ENCODE measurements at regions not wholly inside any gene's neighbourhood (a gene's known extent, or its start where the extent isn't known, plus 50 kb on each side); places are given as distances from the start of the nearest gene placed in this dataset.
"Not testable (repeated sequence)": the region's sequence is repeated elsewhere in the genome, so short reads cannot be mapped to it uniquely, and the experiment has no call there.

GRCh38 chr5:34329611-34330108, 286.6 kb upstream of the C1QTNF3 start:
- peak; percentile 45 for DNase-seq

GRCh38 chr5:34331928-34332454, 289.0 kb upstream of the C1QTNF3 start:
- DNase-seq, result not testable (repeated sequence)

- peak; percentile 0 for DNase-seq
These were observed 296.5 kb upstream of the C1QTNF3 start for GRCh38 chr5:34339408-34340001.

- DNase-seq, result not testable (repeated sequence)
These were observed 301.7 kb upstream of the RAI14 start for GRCh38 chr5:34354440-34354839.

- DNase-seq, result not testable (repeated sequence)
These were observed 284.7 kb upstream of the RAI14 start for GRCh38 chr5:34371417-34371816.

GRCh38 chr5:34371817-34372216, 284.3 kb upstream of the RAI14 start:
- not testable (repeated sequence) for DNase-seq

GRCh38 chr5:34372739-34373138, 283.4 kb upstream of the RAI14 start:
- not testable (repeated sequence) for DNase-seq

GRCh38 chr5:34377651-34378050, 278.5 kb upstream of the RAI14 start:
- peak; percentile 24 for DNase-seq

- not testable (repeated sequence) for DNase-seq
These were observed 277.6 kb upstream of the RAI14 start for GRCh38 chr5:34378498-34378897.

GRCh38 chr5:34388754-34389153, 267.4 kb upstream of the RAI14 start:
- DNase-seq, result not testable (repeated sequence)

GRCh38 chr5:34409373-34409772, 246.8 kb upstream of the RAI14 start:
- DNase-seq, result peak; percentile 31

GRCh38 chr5:34410411-34411139, 245.6 kb upstream of the RAI14 start:
- peak; percentile 89 for DNase-seq

GRCh38 chr5:34411470-34412346, 244.4 kb upstream of the RAI14 start:
- DNase-seq, result peak; percentile 68

GRCh38 chr5:34412736-34413135, 243.4 kb upstream of the RAI14 start:
- peak; percentile 67 for DNase-seq

- DNase-seq, result peak; percentile 25
These were observed 240.4 kb upstream of the RAI14 start for GRCh38 chr5:34415559-34416198.

- DNase-seq, result no peak
These were observed 239.6 kb upstream of the RAI14 start for GRCh38 chr5:34416501-34417008.

- not testable (repeated sequence) for DNase-seq
These were observed 235.9 kb upstream of the RAI14 start for GRCh38 chr5:34420191-34420590.

GRCh38 chr5:34436761-34437501, 219.2 kb upstream of the RAI14 start:
- DNase-seq, result no peak

GRCh38 chr5:34439601-34440000, 216.5 kb upstream of the RAI14 start:
- no peak for DNase-seq

GRCh38 chr5:34441767-34442166, 214.4 kb upstream of the RAI14 start:
- not testable (repeated sequence) for DNase-seq

- DNase-seq, result no peak
These were observed 208.7 kb upstream of the RAI14 start for GRCh38 chr5:34447424-34447823.
